Activated T-helper 1 cell treated with anti-CD3 and anti-CD28 coated beads, Interleukin-12 subunit alpha, Interleukin-12 subunit beta, Interleukin-2, Interleukin-4 antibody, amounts not matched to agents 30 ng/mL and 10 ng/mL and 1 ng/mL, durations not matched to agents 14 hours and 24 hours and 36 hours (primary cell): ENCODE measurements at regions not wholly inside any gene's neighbourhood (a gene's known extent, or its start where the extent isn't known, plus 50 kb on each side); places are given as distances from the start of the nearest gene placed in this dataset.

Experiments used
- DNase-seq: peaks from one replicate; pipeline ENCODE4 v3.0.0; 2021; ENCODE audit warnings: low spot score
- H3K27ac Mint-ChIP-seq: one replicate; pipeline ENCODE4 v1.8.0; 2021; ENCODE audit warnings: mild to moderate bottlenecking, mixed read lengths
- H3K27me3 Mint-ChIP-seq: one replicate; pipeline ENCODE4 v1.8.0; 2022; ENCODE audit warnings: mild to moderate bottlenecking, moderate library complexity, mixed read lengths; ENCODE audit not compliant: insufficient read depth
- H3K36me3 Mint-ChIP-seq: one replicate; pipeline ENCODE4 v1.8.0; 2021; ENCODE audit warnings: low read depth, mixed read lengths
- H3K4me1 Mint-ChIP-seq: one replicate; pipeline ENCODE4 v1.8.0; 2021; ENCODE audit warnings: low read depth, mixed read lengths
- H3K4me3 Mint-ChIP-seq: one replicate; pipeline ENCODE4 v1.8.0; 2021; ENCODE audit warnings: mild to moderate bottlenecking, moderate library complexity, mixed read lengths
- H3K9me3 Mint-ChIP-seq: one replicate; pipeline ENCODE4 v1.8.0; 2021; ENCODE audit warnings: mixed read lengths
- intact Hi-C: fragments of 100-400 bp; cut with micrococcal nuclease; formaldehyde crosslinking; loops from one replicate; pipeline ENCODE4 v1.15.1; 2024

DNA sequence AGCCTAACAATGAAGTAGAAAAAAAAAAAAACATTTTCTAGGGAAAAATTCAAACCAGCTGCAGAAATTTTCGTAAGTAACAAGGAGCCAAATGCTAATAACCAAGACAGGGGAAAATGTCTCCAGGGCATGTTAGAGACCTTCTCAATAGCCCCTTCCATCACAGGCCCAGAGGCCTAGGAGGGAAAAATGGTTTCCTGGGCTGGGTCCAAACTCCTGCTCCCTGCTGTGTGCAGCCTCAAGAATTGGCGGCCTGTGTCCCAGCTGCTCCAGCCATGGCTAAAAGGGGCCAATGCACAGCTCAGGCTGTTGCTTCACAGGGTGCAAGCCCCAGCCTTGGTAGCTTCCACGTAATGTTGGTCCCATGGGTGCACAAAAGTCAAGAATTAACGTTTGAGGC lies 266.2 kb downstream of the ZEB2 start:
- Mint-ChIP-seq H3K36me3 (peaks cover 34% of the 10 kb centered on the region), H3K27ac (no peak overlapping the region), H3K4me3 (no peak overlapping the region), H3K4me1 (peaks cover 28% of the 10 kb centered on the region), H3K27me3 (no peaks in the 10 kb centered on the region), H3K9me3 (peaks cover 46% of the 10 kb centered on the region)
- intact Hi-C loops, result no loop called here
- no peak for DNase-seq

- DNase-seq, result no peak
- H3K27me3 Mint-ChIP-seq, result no peaks in the 10 kb centered on the region
- H3K4me3 Mint-ChIP-seq, result no peak overlapping the region
- peaks cover 36% of the 10 kb centered on the region for H3K9me3 Mint-ChIP-seq
- intact Hi-C loops, result no loop called here
- peaks cover 29% of the 10 kb centered on the region for H3K4me1 Mint-ChIP-seq
- no peak overlapping the region for H3K27ac Mint-ChIP-seq
- peaks cover 30% of the 10 kb centered on the region for H3K36me3 Mint-ChIP-seq
Measured at GRCh38 chr2:144252694-144253093, 267.2 kb downstream of the ZEB2 start.

- Mint-ChIP-seq H3K27ac (peak overlapping the region; percentile 57), H3K27me3 (no peaks in the 10 kb centered on the region), H3K9me3 (peaks cover 12% of the 10 kb centered on the region), H3K4me1 (peaks cover 14% of the 10 kb centered on the region), H3K36me3 (peaks cover 17% of the 10 kb centered on the region), H3K4me3 (peak overlapping the region; percentile 22)
- intact Hi-C loops, result no loop called here
- no peak for DNase-seq
Measured at GRCh38 chr2:144249035-144249637, 270.8 kb downstream of the ZEB2 start.

- Mint-ChIP-seq H3K4me3 (peak overlapping the region; percentile 22), H3K27me3 (no peaks in the 10 kb centered on the region), H3K9me3 (peaks cover 11% of the 10 kb centered on the region), H3K27ac (peak overlapping the region; percentile 57), H3K36me3 (peaks cover 15% of the 10 kb centered on the region), H3K4me1 (peaks cover 14% of the 10 kb centered on the region)
- intact Hi-C loops, result no loop called here
- no peak for DNase-seq
Measured at GRCh38 chr2:144248350-144249034, 271.4 kb downstream of the ZEB2 start.

DNA sequence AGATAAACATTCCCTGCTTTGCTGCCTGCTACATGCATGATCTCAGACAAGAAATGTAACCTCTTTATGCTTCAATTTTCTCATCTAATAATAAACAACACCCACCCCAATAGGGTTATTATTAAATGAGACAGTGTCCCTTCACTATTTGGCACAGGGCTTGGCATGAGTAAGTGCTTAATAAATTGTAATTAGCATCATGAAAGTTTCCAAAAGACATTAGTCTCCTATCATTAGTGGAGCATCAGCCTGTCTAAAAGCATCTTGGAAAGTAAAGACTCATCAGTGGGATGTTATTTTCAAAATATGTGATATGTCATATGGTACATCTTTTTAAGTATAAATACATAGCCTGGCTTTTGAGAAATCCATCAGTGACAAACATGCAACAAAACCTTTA lies 275.0 kb downstream of the ZEB2 start:
- peaks cover 39% of the 10 kb centered on the region for H3K4me1 Mint-ChIP-seq

GRCh38 chr2:144242311-144242710 lies 277.6 kb downstream of the ZEB2 start:
- Mint-ChIP-seq H3K36me3 (peaks cover 7% of the 10 kb centered on the region), H3K4me1 (peaks cover 47% of the 10 kb centered on the region), H3K4me3 (no peak overlapping the region), H3K27me3 (no peaks in the 10 kb centered on the region), H3K27ac (no peak overlapping the region), H3K9me3 (no peaks in the 10 kb centered on the region)
- intact Hi-C loops, result no loop called here
- DNase-seq, result no peak

More for the DNA sequence above, 275.0 kb downstream of the ZEB2 start:
- no peak overlapping the region for H3K27ac Mint-ChIP-seq
- intact Hi-C loops, result no loop called here
- H3K27me3 Mint-ChIP-seq, result no peaks in the 10 kb centered on the region
- H3K36me3 Mint-ChIP-seq, result peaks cover 4% of the 10 kb centered on the region
- no peak for DNase-seq
- H3K9me3 Mint-ChIP-seq, result no peaks in the 10 kb centered on the region
- H3K4me3 Mint-ChIP-seq, result no peak overlapping the region

GRCh38 chr2:144241801-144242200 lies 278.1 kb downstream of the ZEB2 start:
- no peaks in the 10 kb centered on the region for H3K27me3 Mint-ChIP-seq
- H3K4me1 Mint-ChIP-seq, result peaks cover 52% of the 10 kb centered on the region
- intact Hi-C loops, result no loop called here
- DNase-seq, result no peak
- peaks cover 7% of the 10 kb centered on the region for H3K36me3 Mint-ChIP-seq
- H3K9me3 Mint-ChIP-seq, result no peaks in the 10 kb centered on the region
- no peak overlapping the region for H3K4me3 Mint-ChIP-seq
- peak overlapping the region; percentile 90 for H3K27ac Mint-ChIP-seq

DNA sequence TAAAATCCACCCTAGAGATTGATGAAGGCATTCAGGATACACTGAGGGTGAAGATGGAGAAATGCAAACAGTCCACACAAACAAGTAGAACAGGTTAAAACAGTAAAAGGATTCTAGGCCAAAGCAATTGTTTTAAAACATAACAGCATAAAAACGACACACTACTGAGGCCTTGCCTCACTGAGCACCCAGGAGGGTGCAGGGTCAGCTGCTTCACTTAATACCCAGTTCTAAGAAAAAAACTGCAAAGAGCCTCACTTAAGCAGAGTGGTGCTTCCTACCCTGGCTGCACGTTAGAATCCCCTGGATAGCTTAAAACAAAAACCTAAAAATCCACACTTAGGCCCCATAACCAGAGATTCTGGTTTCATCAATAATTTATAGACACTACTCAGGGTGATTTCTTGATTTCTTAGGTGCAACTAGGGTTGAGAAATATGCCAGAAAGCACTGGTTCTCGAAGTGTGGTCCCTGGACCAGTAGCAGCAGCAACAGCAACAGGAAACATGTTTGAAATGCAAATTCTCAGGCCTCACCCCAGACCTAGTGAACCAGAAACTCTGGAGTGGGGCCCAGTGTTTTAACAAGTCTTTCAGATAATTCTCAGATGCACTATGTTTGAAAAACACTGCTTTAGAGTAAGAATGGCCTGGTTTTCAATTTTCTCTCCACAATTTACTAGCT lies 279.1 kb downstream of the ZEB2 start:
- no peak for DNase-seq
- Mint-ChIP-seq H3K27ac (peak overlapping the region; percentile 35), H3K36me3 (peaks cover 5% of the 10 kb centered on the region), H3K4me1 (peaks cover 55% of the 10 kb centered on the region), H3K27me3 (no peaks in the 10 kb centered on the region), H3K4me3 (no peak overlapping the region), H3K9me3 (no peaks in the 10 kb centered on the region)
- intact Hi-C loops, result no loop called here

DNA sequence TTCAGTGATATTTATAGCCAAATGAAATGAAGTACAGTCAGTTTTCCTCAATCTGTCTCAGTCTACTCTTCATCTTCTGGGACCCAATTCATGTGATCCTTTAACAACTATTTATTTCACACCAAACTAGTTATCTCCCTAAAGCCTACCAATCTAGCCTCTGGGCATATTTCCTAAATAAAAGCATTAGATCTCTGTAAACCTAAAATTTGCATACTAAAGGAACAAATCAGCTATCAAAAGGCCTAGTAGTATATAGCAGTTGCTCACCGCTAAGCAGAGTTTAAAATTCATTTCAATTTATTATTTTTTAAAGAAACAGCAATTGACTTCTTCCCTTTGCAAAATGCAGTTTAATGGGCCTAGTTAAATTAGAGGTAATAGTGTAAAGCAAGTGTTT lies 280.2 kb downstream of the ZEB2 start:
- DNase-seq, result no peak
- peak overlapping the region; percentile 43 for H3K27ac Mint-ChIP-seq

GRCh38 chr2:144239306-144239705 lies 280.6 kb downstream of the ZEB2 start:
- H3K4me3 Mint-ChIP-seq, result no peak overlapping the region
- H3K36me3 Mint-ChIP-seq, result peaks cover 7% of the 10 kb centered on the region
- intact Hi-C loops, result loop anchor here (5.0 kb wide), 1 partner anchor 43 kb away; no protein-coding TSS in a partner anchor
- no peak overlapping the region for H3K27ac Mint-ChIP-seq
- peaks cover 69% of the 10 kb centered on the region for H3K4me1 Mint-ChIP-seq
- no peaks in the 10 kb centered on the region for H3K27me3 Mint-ChIP-seq
- no peak for DNase-seq
- no peaks in the 10 kb centered on the region for H3K9me3 Mint-ChIP-seq

More for the DNA sequence above, 280.2 kb downstream of the ZEB2 start:
- Mint-ChIP-seq H3K27me3 (no peaks in the 10 kb centered on the region), H3K36me3 (peaks cover 7% of the 10 kb centered on the region), H3K9me3 (no peaks in the 10 kb centered on the region), H3K4me3 (peak overlapping the region; percentile 32), H3K4me1 (peaks cover 65% of the 10 kb centered on the region)
- intact Hi-C loops, result loop anchor here (5.0 kb wide), 1 partner anchor 43 kb away; no protein-coding TSS in a partner anchor

- no peak for DNase-seq
- intact Hi-C loops, result loop anchor here (5.0 kb wide), 1 partner anchor 44 kb away; no protein-coding TSS in a partner anchor
- H3K27ac Mint-ChIP-seq, result peak overlapping the region; percentile 1
- H3K4me3 Mint-ChIP-seq, result no peak overlapping the region
- peaks cover 82% of the 10 kb centered on the region for H3K4me1 Mint-ChIP-seq
- H3K27me3 Mint-ChIP-seq, result no peaks in the 10 kb centered on the region
- H3K36me3 Mint-ChIP-seq, result peaks cover 9% of the 10 kb centered on the region
- H3K9me3 Mint-ChIP-seq, result no peaks in the 10 kb centered on the region
Measured at GRCh38 chr2:144237830-144238627, 281.9 kb downstream of the ZEB2 start.

GRCh38 chr2:144237108-144237507 lies 282.8 kb downstream of the ZEB2 start:
- intact Hi-C loops, result loop anchor here (5.0 kb wide), 1 partner anchor 45 kb away; no protein-coding TSS in a partner anchor
- H3K4me3 Mint-ChIP-seq, result no peak overlapping the region
- H3K9me3 Mint-ChIP-seq, result no peaks in the 10 kb centered on the region
- no peak overlapping the region for H3K27ac Mint-ChIP-seq
- no peak for DNase-seq
- peaks cover 85% of the 10 kb centered on the region for H3K4me1 Mint-ChIP-seq
- H3K27me3 Mint-ChIP-seq, result no peaks in the 10 kb centered on the region
- H3K36me3 Mint-ChIP-seq, result peaks cover 11% of the 10 kb centered on the region
